EL (cell line): ENCODE measurements at regions not wholly inside any gene's neighbourhood (a gene's known extent, or its start where the extent isn't known, plus 50 kb on each side); places are given as distances from the start of the nearest gene placed in this dataset.

Experiments
- DNase-seq: peaks from one replicate; pipeline ENCODE4 v3.0.0-alpha.2; 2016

- DNase-seq = no peak
Measured at GRCh38 chr3:107969994-107970819, 120.6 kb downstream of the CD47 start.

- no peak for DNase-seq
Measured at GRCh38 chr3:107969525-107969924, 121.3 kb downstream of the CD47 start.

- no peak for DNase-seq
Measured at GRCh38 chr3:107966276-107966675, 124.6 kb downstream of the CD47 start.

- no peak for DNase-seq
Measured at GRCh38 chr3:107965136-107965655, 125.6 kb downstream of the CD47 start.

- DNase-seq = no peak
Measured at GRCh38 chr3:107963581-107963980, 127.2 kb downstream of the CD47 start.

GRCh38 chr3:107962946-107963345 lies 127.9 kb downstream of the CD47 start:
- no peak for DNase-seq

- no peak for DNase-seq
Measured at GRCh38 chr3:107962037-107962436, 128.8 kb downstream of the CD47 start.

GRCh38 chr3:107959550-107960154 lies 131.2 kb downstream of the CD47 start:
- DNase-seq = no peak

GRCh38 chr3:107958146-107958545 lies 132.7 kb downstream of the CD47 start:
- no peak for DNase-seq

- DNase-seq = peak; percentile 43
Measured at GRCh38 chr3:107956991-107957900, 133.6 kb downstream of the CD47 start.

- no peak for DNase-seq
Measured at GRCh38 chr3:107954845-107955244, 136.0 kb downstream of the CD47 start.

GRCh38 chr3:107953722-107954121 lies 137.1 kb downstream of the CD47 start:
- DNase-seq = no peak

- no peak for DNase-seq
Measured at GRCh38 chr3:107951126-107951525, 139.7 kb downstream of the CD47 start.

GRCh38 chr3:107950417-107950816 lies 140.4 kb downstream of the CD47 start:
- DNase-seq = no peak

- DNase-seq = no peak
Measured at GRCh38 chr3:107949394-107949970, 141.3 kb downstream of the CD47 start.

- no peak for DNase-seq
Measured at GRCh38 chr3:107947203-107947602, 143.6 kb downstream of the CD47 start.

- DNase-seq = no peak
Measured at GRCh38 chr3:107946700-107947099, 144.1 kb downstream of the CD47 start.

- DNase-seq = no peak
Measured at GRCh38 chr3:107945417-107946094, 145.3 kb downstream of the CD47 start.

- peak; percentile 46 for DNase-seq
Measured at GRCh38 chr3:107943786-107944523, 146.9 kb downstream of the CD47 start.

GRCh38 chr3:107942951-107943749 lies 147.7 kb downstream of the CD47 start:
- DNase-seq = no peak

- no peak for DNase-seq
Measured at GRCh38 chr3:107942244-107942643, 148.6 kb downstream of the CD47 start.
